Heart left ventricle (tissue), 16 donors: ENCODE measurements at regions not wholly inside any gene's neighbourhood (a gene's known extent, or its start where the extent isn't known, plus 50 kb on each side); places are given as distances from the start of the nearest gene placed in this dataset.
"Not testable (repeated sequence)": the region's sequence is repeated elsewhere in the genome, so short reads cannot be mapped to it uniquely, and the experiment has no call there.

Source experiments
- ATAC-seq, 4 donors: fragments of 200-7000 bp; cut with Tn5 transposase; one replicate each; pipeline ENCODE4 v1.9.1; 2020 to 2022; ENCODE audit warnings: moderate library complexity in 4 of 4, mild to moderate bottlenecking in 3 of 4, moderate number of reproducible peaks in 1 of 4
- DNase-seq, 5 donors: peaks; one replicate each; pipeline ENCODE4 v3.0.0-alpha.2; 2020
- H3K27ac ChIP-seq, 12 donors: fragments of 200-600 bp; sonication (generic) in 4 of 12; one replicate each; pipeline versions ENCODE4 v1.5.0 to v1.8.0; 2016 to 2022; ENCODE audit warnings: mild to moderate bottlenecking in 2 of 12
- H3K27me3 ChIP-seq, 9 donors: fragments of 200-600 bp; sonication (generic) in 2 of 9; one replicate each; pipeline versions ENCODE4 v1.5.1 to v1.8.0; 2016 to 2022; ENCODE audit warnings: mild to moderate bottlenecking in 3 of 9
- H3K36me3 ChIP-seq, 9 donors: fragments of 200-600 bp; sonication (generic) in 2 of 9; one replicate each; pipeline versions ENCODE4 v1.5.0 to v1.8.0; 2018 to 2022; ENCODE audit warnings: mild to moderate bottlenecking in 2 of 9
- H3K4me1 ChIP-seq, 12 donors: fragments of 200-600 bp; sonication (generic) in 4 of 12; one replicate each; pipeline versions ENCODE4 v1.5.0 to v1.8.0; 2016 to 2022; ENCODE audit warnings: mild to moderate bottlenecking in 3 of 12
- H3K4me3 ChIP-seq, 12 donors: fragments of 200-600 bp; sonication (generic) in 4 of 12; one replicate each; pipeline versions ENCODE4 v1.5.0 to v1.8.0; 2017 to 2022; ENCODE audit warnings: mild to moderate bottlenecking in 9 of 12, moderate library complexity in 4 of 12
- H3K9me3 ChIP-seq, 12 donors: fragments of 200-600 bp; sonication (generic) in 4 of 12; one replicate each; pipeline versions ENCODE4 v1.5.0 to v1.8.0; 2016 to 2022; ENCODE audit warnings: mild to moderate bottlenecking in 1 of 12
- CTCF ChIP-seq, 12 donors: fragments of 200-600 bp; sonication (generic) in 4 of 12; IDR thresholded peaks; one replicate each; pipeline versions ENCODE4 v1.5.0 to v1.8.0; 2018 to 2022; ENCODE audit warnings: antibody characterized with exemption in 12 of 12, mild to moderate bottlenecking in 5 of 12
- POLR2A ChIP-seq, 2 donors: fragments of 450-650 bp; IDR thresholded peaks; one replicate each; pipeline ENCODE4 v1.6.1; 2017; ENCODE audit warnings: antibody characterized with exemption in 2 of 2, mild to moderate bottlenecking in 2 of 2, moderate library complexity in 2 of 2
- WGBS, 4 donors: extraction: QIAGEN DNeasy Blood & Tissue Kit in 2 of 4; methylation state at CpG; one replicate each; pipeline versions ENCODE4 v1.1.5 to v1.1.7; 2013 to 2018; 5-methylcytosine and 5-hydroxymethylcytosine counted together
- intact Hi-C, 10 donors: fragments of 100-400 bp; cut with DNase I; formaldehyde crosslinking; loops; one replicate each; pipeline versions ENCODE4 v1.11.1 to v1.14.2; 2022
- donor health status: ischemic (EF 13 %, LVEDD 7.1; RV severe dilation, severe dysfunction).
- donor health status: healthy with polysubstance abuse.
- donor health status: DM: no; HTN: yes; CAD: no.
- donor health status: DM: no; HTN: no; CAD: no.
- donor health status: ischemic (EF 25% LVEDD 6.9; RV normal size, moderate dysfunction).
- donor health status: ischemic (EF 25% LVEDD 5.7; RV mildly dilated, moderate dysfunction).
- donor health status: healthy.
- donor health status: DM: yes; HTN: yes; CAD: no.
- donor health status: ischemic (EF 35%, LVEDD 5.7; RV mildly dilated, moderate dysfunction).
- donor health status: nonischemic (EF 11% LVEDD 7.7; RV severe dilation, severe dysfunction).
- donor health status: DM: yes; HTN: yes; CAD: no.
- donor health status: PGD.
- donor health status: ischemic (EF 29% LVEDD 5.4; RV normal size, mild dysfunction).
- donor health status: nonischemic (EF 23%, LVEDD 6.1; RV moderate dilation, normal function).

GRCh38 chr5:25448646-25449045, 803.9 kb upstream of the CDH10 start:
- TF ChIP-seq POLR2A (IDR thresholded peaks at IDR 0.05) (no peak), CTCF (IDR thresholded peaks at IDR 0.05) (no peak)
- no peak for DNase-seq
- Histone ChIP-seq H3K27ac (no peak overlapping the region), H3K36me3 (no peaks in the 10 kb centered on the region), H3K4me3 (no peak overlapping the region), H3K4me1 (no peaks in the 10 kb centered on the region), H3K27me3 (no peaks in the 10 kb centered on the region), H3K9me3 (peaks cover 0 to 5% (median 0%) of the 10 kb centered on the region in 12 donors)
- intact Hi-C loops, result no loop called here
- 80 to 85% (median 82%) methylated on average over 10 of the region's 10 CpGs for WGBS, 4 donors
- ATAC-seq, result no peak

DNA sequence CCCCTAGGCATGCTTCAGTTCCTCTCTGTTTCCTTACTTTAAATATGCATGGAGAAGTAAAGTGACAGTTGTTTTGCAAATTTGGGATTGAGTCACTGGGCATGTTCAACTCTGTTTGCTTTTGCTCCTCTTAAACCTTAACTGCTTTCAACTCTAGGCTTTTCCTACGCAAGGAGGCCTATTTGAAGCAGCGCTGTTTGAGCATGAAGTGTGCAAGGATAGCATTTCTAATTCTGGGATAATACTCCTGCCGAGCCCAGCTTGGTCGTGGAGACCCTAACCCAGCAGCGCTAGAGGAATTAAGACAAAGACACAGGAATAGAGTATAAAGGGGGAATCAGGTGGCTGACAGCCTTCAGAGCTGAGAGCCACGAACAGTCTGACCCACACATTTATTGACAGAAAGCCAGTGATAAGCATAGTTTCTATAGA, 803.4 kb upstream of the CDH10 start:
- peaks cover 0 to 5% (median 0%) of the 10 kb centered on the region in 12 donors for H3K9me3 ChIP-seq
- no peaks in the 10 kb centered on the region for H3K36me3 ChIP-seq
- H3K27me3 ChIP-seq, result no peaks in the 10 kb centered on the region
- no peak for DNase-seq
- H3K27ac ChIP-seq, result no peak overlapping the region
- ATAC-seq, result no peak
- intact Hi-C loops, result no loop called here
- H3K4me1 ChIP-seq, result no peaks in the 10 kb centered on the region
- 24 to 30% (median 27%) methylated on average over 6 of the region's 6 CpGs for WGBS, 4 donors
- no peak overlapping the region for H3K4me3 ChIP-seq
- TF ChIP-seq CTCF (IDR thresholded peaks at IDR 0.05) (no peak), POLR2A (IDR thresholded peaks at IDR 0.05) (no peak)

GRCh38 chr5:25446061-25446420, 801.3 kb upstream of the CDH10 start:
- DNase-seq, H3K4me3 ChIP-seq, H3K9me3 ChIP-seq, H3K36me3 ChIP-seq, H3K4me1 ChIP-seq, intact Hi-C loops, H3K27me3 ChIP-seq, H3K27ac ChIP-seq, ATAC-seq: not testable (repeated sequence)
- 32 to 39% (median 33%) methylated on average over 3 of the region's 3 CpGs for WGBS, 4 donors

GRCh38 chr5:25445381-25446060, 800.7 kb upstream of the CDH10 start:
- WGBS, 4 donors, result 53 to 60% (median 57%) methylated on average over 10 of the region's 10 CpGs
- DNase-seq, ATAC-seq, H3K27ac ChIP-seq, H3K9me3 ChIP-seq, H3K4me3 ChIP-seq, intact Hi-C loops, H3K27me3 ChIP-seq, H3K4me1 ChIP-seq, H3K36me3 ChIP-seq: not testable (repeated sequence)

- Histone ChIP-seq H3K9me3 (no peaks in the 10 kb centered on the region), H3K4me3 (no peak overlapping the region), H3K4me1 (no peaks in the 10 kb centered on the region), H3K36me3 (no peaks in the 10 kb centered on the region), H3K27me3 (no peaks in the 10 kb centered on the region), H3K27ac (no peak overlapping the region)
- no peak for DNase-seq
- ATAC-seq, result no peak
- intact Hi-C loops, result no loop called here
- no peak for TF ChIP-seq POLR2A (IDR thresholded peaks at IDR 0.05)
- TF ChIP-seq CTCF (IDR thresholded peaks at IDR 0.05), result no peak
- 43 to 57% (median 51%) methylated on average over 2 of the region's 2 CpGs for WGBS, 4 donors
Measured at GRCh38 chr5:25444697-25445096, 799.9 kb upstream of the CDH10 start.
